HG03196 (cell line): ENCODE measurements at regions not wholly inside any gene's neighbourhood (a gene's known extent, or its start where the extent isn't known, plus 50 kb on each side); places are given as distances from the start of the nearest gene placed in this dataset.

Experiments
- ATAC-seq: cut with Tn5 transposase; IDR thresholded peaks from one replicate; pipeline ENCODE4 v1.9.1; 2021; ENCODE audit not compliant: unreplicated experiment

DNA sequence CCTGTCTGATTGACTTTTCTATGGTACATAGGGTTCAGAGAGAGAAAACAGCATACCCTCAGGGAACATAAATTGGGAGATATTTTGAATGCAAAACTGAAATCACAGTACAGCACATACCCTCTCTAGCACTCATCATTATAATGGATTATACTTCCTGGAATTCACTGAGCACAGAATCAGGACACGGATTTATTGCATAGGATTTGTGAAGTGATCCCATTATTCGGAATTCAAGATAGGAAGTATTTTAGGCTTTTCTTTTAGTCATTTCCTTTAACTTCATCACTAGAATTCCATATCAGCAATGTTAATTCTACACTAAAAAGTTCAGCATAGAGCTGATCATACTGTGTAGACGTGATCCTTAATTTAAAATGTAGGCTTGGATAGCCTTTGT lies 407.0 kb downstream of the PID1 start:
- no peak for ATAC-seq

DNA sequence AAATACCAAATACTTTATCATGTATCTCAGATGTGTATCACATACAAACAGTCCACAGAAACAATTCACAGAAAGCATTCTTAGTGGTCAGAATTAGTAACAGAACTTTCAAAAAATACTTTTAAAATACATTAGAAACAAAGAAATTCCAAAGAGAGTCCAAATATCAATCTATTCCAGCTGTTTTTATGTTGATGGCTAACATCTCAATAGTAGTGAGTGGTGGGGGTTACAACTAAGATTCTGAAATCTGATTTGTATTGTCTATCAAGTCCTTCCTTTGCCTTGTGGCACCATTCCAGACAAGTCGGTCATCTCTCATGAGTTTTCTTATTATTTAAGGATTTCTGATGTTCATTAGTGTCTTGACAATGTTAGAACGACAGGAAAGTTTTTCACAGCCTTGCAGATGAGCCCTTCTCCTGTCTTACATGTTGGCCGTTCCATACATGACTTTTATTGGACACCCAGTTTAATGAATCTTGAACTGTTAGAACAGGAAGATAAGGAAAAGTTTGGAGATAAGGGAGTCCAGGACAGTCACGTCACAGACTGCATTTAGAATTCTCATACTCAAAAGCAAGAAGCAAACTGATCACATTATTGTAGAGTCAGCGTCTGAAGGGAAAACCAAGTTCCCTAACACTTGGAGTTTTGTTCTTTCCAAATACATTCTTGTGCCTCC lies 410.3 kb downstream of the PID1 start:
- no peak for ATAC-seq

DNA sequence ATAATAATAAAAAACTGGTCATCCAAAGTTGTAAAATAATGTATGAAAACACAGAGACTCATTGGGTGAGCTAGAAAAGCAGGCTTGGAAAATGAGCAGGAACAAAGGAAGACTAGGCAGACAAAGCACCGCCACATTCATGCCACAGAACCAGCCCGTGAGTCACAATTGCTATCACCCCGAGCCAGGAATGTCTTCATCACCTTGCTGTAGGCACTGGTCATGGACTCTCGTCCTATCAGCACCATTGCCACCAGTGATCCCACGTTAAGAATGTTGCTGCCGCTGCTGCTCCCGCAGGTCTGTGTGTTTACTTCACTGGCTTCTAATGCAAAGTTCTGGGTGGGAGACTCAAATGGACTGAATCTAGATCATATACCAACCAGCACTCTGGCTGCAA lies 417.9 kb downstream of the PID1 start:
- no peak for ATAC-seq

DNA sequence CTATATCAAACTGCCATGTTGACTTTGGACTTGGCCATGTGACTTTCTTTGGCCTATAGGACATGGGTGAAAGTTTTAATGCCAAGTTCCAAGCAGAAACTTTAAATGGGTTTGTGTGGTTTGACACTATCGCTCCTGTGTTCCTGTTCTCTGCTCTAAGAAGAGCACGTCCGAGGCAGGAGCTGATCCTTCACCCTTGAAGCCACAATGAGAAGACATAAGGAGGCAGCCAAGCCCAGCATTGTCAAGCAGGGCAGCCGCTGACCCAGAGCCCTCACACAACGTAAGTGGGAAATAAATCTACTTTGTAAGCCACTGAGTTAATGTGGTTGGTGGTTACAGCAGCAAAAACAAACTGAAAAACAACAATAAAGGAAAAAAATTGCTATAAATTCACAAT lies 422.4 kb downstream of the PID1 start:
- ATAC-seq: no peak

DNA sequence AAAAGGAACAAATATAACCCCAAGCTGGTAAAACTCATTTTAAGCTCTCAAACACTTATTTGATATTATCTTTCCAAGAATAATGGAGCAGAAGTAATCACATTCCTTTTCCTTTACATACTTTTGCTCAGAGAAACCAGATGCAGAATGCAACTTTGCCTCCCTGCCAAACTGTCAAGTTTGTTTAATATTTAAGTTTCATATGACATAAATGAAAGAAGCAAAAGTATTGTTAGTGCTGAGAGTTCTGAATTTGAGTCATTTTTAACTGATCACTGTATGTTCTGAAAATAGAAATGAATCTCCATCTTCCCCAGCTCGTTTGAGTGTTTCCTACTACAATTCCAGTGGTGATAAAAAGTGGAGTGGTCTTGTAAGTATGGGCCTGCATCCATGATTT lies 423.4 kb downstream of the PID1 start:
- ATAC-seq: no peak

DNA sequence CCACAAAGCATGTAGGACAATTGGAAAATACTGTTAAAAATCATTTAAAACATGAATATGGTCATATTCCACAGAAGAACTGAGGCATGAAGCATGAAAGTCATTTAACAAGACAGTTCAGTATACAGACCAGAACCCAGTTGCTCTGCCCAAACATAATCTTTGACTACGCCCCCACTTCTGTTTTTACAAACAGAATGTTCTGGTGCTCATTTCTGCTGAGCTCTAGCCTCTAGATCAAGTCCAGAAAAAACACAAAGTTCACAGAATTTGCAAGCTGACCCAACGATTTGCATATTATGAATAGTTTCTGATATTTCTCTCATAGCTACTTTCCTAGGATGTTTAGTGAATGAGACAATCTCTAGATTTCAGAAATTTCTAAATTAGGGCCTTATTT lies 424.9 kb downstream of the PID1 start:
- ATAC-seq: no peak

DNA sequence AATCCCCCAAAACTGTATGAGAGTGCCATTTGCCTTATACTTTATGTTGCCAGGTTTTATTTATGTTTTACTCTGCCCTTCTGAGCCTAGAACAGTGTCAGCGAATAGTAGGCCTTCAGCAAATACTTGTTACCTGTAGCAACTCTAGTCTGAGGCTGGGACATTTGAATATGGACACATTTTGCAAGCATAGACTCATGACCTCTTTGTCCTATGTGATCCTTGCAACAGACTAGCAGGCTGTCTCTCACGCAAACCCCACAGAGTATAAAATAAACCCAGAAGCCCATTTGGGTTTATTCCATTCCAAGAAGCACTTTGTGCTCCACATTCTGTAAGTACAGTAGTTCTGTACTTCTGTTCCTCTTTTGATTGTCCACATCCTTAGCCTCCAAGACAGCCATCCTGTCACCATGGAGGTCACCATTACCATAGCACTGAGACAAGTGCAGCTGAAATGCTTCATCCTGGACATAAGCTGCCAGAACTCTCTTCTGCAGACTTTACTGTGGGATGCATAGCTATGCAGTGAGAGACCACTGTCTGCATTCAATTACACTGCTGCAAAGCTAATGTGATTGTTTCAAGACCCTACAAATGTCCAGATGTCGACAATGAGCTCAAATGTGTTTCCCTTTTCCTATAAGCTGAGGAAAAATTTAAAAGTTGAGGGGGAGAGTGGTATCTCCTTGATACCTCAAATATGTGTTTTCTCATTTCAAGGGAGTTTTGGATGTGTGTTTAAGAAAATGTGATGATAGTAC lies 425.7 kb downstream of the PID1 start:
- no peak for ATAC-seq

DNA sequence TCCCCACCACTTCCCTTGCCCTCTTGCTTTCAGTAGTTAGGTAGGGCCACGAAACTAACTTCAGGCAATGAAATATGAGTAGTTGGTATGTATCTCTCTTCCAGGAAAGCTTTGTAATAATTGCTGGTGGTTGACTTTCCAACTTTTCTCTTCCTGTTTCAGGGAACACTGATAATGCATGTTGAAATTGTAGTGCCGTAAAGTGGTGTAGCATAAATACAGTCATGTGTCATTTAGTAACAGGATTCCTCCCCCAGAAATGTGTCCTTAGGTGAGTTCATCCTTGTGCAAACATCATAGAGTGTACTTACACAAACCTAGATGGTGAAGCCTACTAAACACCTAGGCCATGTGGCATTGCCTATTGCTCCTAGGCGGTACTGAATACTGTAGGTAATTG lies 429.2 kb downstream of the PID1 start:
- ATAC-seq: no peak

DNA sequence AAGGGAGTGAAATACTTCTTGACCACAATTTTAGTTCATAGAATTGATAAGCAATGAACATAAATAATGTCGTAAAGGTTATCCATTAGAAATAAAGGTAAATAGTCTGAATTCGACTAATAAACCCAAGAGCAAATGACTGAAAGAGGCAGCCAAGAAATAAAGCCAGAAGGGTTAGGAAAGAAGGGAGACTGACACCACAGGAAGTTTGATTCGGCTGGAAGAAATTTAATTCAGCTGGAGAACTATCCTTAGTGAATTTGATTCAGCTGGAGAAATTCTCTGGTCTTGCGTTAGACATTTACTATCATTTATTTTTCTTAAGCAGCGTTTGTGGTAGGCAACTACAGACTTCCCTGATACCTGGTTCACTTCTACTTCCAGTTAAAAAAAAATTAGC lies 429.6 kb downstream of the PID1 start:
- no peak for ATAC-seq

DNA sequence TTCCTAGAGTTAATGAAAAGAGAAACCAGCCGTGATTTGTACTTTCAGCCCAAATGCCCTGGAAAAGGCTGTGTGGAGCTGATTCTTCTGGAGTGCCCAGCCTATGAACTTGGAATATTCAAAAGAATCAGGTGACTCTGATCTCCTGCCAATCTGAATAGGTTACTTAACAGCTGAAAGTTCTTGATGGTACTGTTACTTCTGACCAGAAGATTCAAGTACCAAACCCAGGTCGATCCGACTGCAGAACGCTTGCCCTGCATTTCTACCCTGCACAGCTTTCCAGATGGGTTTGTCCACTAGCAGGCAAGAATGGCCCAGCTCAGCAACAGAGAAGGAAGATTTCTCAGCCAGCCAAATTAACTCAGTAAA lies 430.4 kb downstream of the PID1 start:
- no peak for ATAC-seq

DNA sequence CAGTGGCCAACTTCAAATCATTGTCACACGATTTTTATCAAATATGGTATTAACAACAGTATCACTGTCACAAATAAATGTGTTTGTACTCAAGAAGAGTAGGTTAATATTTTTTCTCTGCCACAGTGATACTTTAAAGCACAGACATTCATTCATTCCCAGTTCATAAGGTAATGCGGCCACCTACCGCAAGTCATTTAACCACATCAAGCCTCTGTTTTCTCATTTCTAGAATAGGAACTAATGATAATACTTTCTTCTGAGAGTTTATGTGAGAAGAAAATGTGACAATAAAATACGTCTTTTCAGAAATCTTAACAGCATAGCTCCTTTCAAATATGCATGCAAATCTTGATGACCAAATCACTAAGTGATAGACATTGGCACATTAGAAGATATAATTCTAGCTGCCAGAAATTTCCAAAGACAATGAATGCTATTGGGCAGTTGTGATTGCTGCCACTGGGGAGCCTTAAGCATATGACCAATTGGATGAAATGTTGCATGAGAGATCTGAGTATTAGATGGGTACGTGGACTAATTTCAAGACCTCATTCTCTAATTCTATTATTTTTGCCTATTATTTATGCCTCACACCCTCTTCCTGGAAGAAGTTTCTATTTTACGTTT lies 430.9 kb downstream of the PID1 start:
- no peak for ATAC-seq

DNA sequence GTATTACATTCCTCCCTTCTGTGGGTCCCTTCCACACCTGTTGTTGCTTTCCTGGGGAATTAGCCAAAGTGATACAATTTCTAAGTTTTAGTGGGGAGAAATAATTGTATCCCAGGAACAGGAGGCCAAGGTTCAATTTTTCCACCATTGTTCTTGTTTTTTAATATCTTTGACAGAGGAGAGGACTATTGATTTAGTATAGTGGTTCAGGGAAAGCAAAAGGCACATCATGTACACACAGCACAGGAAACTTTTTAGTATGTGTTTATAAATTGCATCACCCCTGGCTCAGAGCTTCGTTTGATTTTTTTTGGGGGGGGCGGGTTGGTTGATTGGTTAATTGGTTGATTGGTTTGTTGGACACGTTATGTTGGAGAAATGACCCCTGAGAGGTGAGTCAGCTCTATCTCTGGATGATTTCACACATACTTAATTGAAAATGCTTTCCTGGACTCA lies 431.6 kb downstream of the PID1 start:
- ATAC-seq: no peak

DNA sequence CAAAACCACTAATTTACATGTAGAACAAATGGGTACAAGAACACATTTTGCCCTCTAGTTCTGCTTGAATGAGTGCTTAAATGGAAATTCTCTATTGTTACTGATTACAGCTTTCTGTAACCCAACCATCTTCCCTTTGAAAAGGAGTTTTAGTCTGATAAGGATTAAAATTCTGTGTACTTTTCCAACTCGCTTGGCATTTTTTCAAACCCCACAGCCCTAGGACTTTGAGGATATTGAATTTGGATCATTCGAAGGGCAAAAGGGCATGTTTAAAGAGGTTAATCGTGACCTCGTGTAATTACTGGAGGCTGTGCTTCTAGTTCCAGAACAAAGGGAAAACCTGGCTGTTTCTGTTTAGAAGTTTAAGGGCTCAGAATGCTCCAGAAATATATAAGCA lies 432.3 kb downstream of the PID1 start:
- ATAC-seq: no peak

DNA sequence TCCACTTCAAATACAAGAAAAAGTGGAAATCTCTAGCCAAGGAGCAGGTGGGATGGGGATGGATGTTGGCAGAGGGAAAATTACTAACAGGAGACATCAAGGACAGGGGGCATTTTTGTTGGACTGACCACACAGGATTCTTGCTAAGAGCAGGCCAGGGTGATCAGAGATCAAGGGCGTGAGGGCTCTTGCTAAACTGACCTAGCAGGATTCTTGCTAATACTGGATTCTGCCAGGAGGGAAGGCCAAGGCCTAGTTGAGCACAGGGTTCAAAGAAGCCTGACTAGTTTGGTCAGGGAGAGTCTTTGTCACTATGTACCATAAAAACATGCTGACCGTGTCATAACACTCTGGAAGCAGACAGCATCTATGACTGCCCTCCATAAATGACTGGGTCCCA lies 442.7 kb downstream of the PID1 start:
- ATAC-seq: no peak

DNA sequence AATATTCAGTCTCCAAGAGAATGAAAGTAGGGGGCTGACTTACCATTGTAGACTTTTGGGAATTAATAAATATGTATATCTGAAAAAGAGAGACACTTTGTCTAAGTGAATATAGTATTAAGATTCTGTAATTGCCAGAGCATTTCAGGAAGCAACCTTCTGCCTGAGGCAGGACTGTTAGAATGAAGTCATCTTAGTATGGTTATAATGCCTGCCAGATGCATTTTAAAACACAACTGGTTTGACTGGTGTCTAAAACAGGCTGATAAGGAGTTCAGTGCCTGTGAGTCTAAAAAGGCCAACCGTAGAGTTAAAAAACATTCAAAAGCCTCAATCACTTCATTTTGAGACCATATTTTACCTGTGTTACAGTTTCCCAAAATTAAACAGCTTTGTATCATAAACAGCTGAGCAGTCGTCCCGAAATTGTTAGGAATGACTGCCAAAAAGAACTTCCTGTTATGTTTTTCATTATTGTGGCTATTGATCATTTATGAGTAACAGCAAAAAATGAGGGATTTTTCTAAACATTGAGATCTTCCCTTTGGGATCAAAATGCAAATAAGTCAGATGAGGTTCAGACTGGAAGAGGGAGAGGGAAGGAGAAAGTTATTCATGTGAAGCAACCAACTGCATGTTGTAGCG lies 443.9 kb downstream of the PID1 start:
- ATAC-seq: no peak

DNA sequence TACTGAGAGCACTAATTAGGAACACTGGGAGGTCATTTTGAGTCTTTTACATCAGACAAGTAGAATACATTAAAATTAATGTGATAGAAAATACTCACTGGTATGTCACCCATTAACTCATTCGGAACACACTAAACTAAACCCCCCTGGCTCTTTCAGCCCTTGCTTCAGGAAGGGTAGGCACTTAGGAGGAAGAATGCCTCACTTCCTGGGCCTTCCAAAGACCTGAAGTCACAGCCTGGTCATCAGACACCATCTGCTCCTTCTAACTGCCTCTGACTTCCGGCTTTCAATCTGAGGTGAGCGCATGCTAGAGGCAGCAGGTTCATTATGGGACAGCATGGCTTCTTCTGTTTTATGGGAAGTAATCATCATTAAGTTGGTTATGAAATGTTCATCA lies 451.4 kb downstream of the PID1 start:
- ATAC-seq: no peak

DNA sequence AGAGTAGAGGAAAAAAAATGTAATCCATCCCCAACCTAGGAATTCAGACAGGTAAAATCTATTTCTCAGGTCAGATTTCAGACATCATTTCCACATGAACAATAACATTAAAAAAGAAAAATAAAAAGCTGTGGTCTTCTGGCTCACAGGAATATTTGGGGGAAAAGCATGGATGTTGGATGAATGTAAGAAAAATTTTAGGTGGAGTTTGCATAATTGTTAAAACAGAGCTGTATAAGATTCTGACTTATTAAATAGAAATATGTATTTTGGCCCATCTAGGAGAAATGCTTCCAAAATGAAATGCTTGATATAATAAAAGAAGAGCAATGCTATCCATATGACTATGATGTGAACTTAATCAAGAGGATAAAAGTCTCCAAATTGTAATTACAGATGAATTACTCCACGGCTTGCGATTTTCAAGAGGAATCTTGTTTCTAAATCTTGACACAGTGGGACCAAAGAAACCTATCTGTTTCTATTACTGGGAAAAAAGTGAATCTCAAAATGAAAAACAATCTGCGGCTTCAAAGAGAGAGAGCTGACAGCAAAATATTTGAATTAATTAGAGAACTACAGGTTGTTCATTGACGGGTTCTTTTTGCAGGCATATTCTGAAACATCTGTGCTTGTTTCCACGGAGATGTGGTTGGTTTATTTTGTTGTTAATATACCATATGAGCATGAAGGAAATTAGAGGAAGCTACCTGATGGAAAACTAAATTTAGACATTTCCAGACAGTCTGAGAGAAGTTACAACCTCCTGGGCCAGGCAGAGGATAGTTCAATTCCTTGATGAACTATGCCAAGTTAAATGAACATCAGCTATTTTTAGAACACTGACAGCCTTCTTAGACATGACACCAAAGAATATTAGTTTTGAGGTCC lies 468.7 kb downstream of the PID1 start:
- ATAC-seq: no peak

DNA sequence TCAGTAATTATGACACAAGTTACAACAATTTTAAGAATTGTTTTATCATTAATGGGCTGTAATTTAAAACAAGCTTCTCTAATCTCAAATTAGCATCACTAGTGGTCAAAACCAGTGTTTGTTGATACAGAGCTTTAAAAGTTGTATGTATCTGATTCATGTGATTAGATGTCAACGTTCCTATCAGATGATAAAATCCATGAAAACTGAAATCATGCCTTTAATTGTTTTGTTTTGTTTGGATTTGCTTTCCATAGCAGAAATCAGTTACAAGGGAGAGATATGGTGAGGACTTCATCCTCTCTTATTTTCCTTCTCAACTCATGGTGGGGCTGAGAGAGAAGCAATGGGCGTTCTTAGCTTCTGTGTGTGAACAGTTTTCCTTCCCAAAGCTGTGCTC lies 469.6 kb downstream of the PID1 start:
- no peak for ATAC-seq

DNA sequence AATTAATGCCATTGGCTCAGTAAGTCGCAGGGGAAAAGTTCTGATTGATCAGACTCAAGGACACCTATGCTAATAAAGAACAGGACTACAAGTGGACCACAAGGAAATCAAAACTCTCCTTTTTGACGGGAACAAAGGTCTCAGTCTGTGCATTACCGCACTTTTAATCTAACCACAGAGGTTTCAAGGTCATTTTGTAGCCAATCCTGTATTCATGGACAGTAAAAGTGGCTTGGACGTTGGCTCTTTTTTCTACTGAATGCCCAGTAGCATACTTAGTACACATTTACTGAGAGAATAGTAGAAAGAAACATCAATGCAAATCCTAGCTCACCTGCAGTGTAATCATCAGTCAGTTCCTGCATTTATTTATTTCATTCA lies 471.9 kb downstream of the PID1 start:
- ATAC-seq: no peak

DNA sequence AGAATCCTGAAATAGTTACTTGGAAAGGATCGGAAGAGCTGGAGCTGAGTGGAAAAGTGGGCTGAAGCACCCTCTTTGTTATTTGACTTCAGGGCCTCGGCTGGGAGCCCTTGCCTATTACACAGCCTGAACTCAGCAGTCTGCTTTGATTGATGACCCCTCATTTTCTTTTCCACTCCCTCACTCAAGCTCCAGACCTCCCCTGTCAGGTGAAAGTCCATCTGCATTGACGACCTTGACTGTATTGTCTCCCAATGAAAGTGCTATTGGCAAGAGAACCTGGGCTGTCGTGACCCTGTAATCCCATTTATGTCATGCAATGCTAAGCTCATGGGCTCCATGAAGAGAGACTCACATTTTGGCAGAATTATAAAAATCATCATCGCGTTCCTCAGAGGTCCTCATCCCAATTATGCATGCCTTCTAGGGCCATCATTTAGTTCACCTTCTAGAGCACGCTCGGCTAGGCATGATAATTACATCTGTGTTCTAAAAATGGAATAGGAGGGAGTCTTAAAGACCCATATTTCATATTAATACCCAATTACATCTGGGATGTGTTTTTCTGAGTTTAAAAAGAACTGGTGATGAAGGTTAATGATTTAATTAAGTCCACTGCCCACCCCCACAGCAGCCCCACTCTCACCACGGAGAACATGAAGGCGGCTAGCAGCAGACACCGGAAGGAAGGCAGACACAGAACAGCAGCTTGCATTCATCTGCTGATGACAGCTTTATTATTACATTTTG lies 472.5 kb downstream of the PID1 start:
- no peak for ATAC-seq
